Activated CD4-positive, alpha-beta memory T cell treated with anti-CD3 and anti-CD28 coated beads, Interleukin-2, amount 10 ng/mL, durations not matched to agents 7 days and 5 days (primary cell): ENCODE measurements at regions not wholly inside any gene's neighbourhood (a gene's known extent, or its start where the extent isn't known, plus 50 kb on each side); places are given as distances from the start of the nearest gene placed in this dataset.

Source experiments
- CTCF ChIA-PET: fragments of 350-600 bp; sonication (Branson Sonifier 250); formaldehyde crosslinking; loops from one replicate; lab custom pipeline; 2021; ENCODE audit warnings: antibody characterized with exemption, inconsistent platforms; lab: Charles Lee
- POLR2A ChIA-PET: fragments of 350-600 bp; sonication (Branson Sonifier 250); formaldehyde crosslinking; loops from one replicate; lab custom pipeline; 2021; ENCODE audit warnings: antibody characterized with exemption; lab: Charles Lee
- DNase-seq: peaks from one replicate; pipeline ENCODE4 v3.0.0-alpha.2; 2020
- H3K27ac Mint-ChIP-seq: one replicate; pipeline ENCODE4 v1.8.0; 2021; ENCODE audit warnings: mild to moderate bottlenecking, mixed read lengths
- H3K27me3 Mint-ChIP-seq: one replicate; pipeline ENCODE4 v1.8.0; 2021; ENCODE audit warnings: mixed read lengths
- H3K36me3 Mint-ChIP-seq: one replicate; pipeline ENCODE4 v1.8.0; 2021; ENCODE audit warnings: low read depth, mixed read lengths
- H3K4me1 Mint-ChIP-seq: one replicate; pipeline ENCODE4 v1.8.0; 2021; ENCODE audit warnings: mixed read lengths
- H3K4me3 Mint-ChIP-seq: one replicate; pipeline ENCODE4 v1.8.0; 2021; ENCODE audit warnings: mild to moderate bottlenecking, mixed read lengths
- H3K9me3 Mint-ChIP-seq: one replicate; pipeline ENCODE4 v1.8.0; 2021; ENCODE audit warnings: mixed read lengths

- Mint-ChIP-seq H3K36me3 (no peaks in the 10 kb centered on the region), H3K9me3 (peaks cover 9% of the 10 kb centered on the region), H3K27ac (no peak overlapping the region), H3K27me3 (no peaks in the 10 kb centered on the region), H3K4me3 (no peak overlapping the region), H3K4me1 (no peaks in the 10 kb centered on the region)
- ChIA-PET POLR2A (no interaction called here), CTCF (interaction anchor here (0.5 kb wide), 1 partner anchor 115 kb away, joined by 3 read pairs; no protein-coding TSS in a partner anchor)
- no peak for DNase-seq
Observed at GRCh38 chr4:180734753-180735432, 1508.3 kb upstream of the TENM3 start.

GRCh38 chr4:180741703-180742102, 1501.5 kb upstream of the TENM3 start:
- H3K27ac Mint-ChIP-seq, result no peak overlapping the region

DNA sequence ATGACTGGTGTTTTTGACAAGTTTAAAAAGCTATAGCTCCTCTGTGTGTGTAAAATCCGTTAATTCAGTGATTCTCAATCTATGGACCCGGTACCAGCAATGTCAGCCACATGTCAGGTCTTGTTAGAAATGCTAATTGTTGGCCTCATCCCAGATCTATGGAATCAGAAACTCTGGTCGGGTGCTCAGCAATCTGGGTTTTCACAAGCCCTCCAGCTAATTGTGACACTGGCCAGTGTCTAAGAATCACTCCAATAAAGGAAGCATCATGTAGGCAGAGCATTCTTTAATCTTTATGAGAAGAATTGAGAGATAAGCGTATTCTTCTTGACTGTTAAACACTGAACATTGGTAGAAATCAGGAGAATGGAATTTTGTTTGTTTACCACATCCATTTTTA, 1498.2 kb upstream of the TENM3 start:
- ChIA-PET CTCF (no interaction called here), POLR2A (no interaction called here)
- Mint-ChIP-seq H3K9me3 (no peaks in the 10 kb centered on the region), H3K4me3 (no peak overlapping the region), H3K4me1 (no peaks in the 10 kb centered on the region), H3K36me3 (no peaks in the 10 kb centered on the region), H3K27ac (no peak overlapping the region), H3K27me3 (no peaks in the 10 kb centered on the region)
- DNase-seq, result no peak

More at GRCh38 chr4:180741703-180742102, 1501.5 kb upstream of the TENM3 start:
- Mint-ChIP-seq H3K36me3 (no peaks in the 10 kb centered on the region), H3K27me3 (no peaks in the 10 kb centered on the region), H3K9me3 (peaks cover 7% of the 10 kb centered on the region), H3K4me1 (no peaks in the 10 kb centered on the region), H3K4me3 (no peak overlapping the region)
- ChIA-PET POLR2A (no interaction called here), CTCF (no interaction called here)
- no peak for DNase-seq

DNA sequence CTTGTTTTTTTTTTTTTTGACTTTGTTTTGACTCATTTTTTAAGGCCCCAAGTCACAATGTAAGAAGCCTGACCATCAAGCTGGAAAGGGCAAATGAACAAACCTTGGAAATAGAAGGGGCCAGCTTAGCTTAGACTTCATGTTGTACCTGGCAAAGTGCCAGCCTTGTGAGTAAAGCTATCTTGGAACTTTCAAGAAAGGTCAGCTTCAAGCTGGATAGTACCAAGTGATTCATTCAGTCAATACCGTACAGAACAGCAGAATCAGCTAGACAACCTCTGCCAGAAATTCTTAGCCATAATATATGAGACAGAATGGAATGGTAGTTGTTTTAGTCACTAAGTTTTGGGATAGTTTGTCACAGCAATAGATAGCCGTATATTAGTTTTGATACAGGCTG, 1492.2 kb upstream of the TENM3 start:
- H3K27ac Mint-ChIP-seq, result no peak overlapping the region
- DNase-seq, result no peak
- peaks cover 3% of the 10 kb centered on the region for H3K9me3 Mint-ChIP-seq
- H3K36me3 Mint-ChIP-seq, result no peaks in the 10 kb centered on the region
- H3K4me3 Mint-ChIP-seq, result no peak overlapping the region
- H3K27me3 Mint-ChIP-seq, result no peaks in the 10 kb centered on the region
- H3K4me1 Mint-ChIP-seq, result no peaks in the 10 kb centered on the region
- POLR2A ChIA-PET, result no interaction called here
- CTCF ChIA-PET, result no interaction called here

DNA sequence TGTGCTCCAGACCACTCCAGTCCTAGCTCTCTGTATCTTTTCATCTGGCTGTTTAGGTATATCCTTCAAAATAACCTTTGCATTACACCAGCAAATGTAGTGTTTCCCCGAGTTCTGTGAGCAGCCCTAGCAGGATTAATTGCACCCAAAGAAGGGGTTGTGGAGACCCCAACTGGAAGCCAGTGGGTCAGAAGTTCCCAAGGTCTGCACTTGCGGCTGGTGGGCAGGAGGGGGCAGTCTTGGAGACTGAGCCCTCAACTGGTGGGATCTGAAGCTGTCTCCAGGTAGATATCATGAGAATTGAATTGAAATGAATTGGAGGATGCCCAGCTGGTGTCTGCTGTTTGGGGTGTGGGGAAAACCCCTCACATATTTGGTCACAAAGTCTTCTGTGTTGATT, 1485.3 kb upstream of the TENM3 start:
- CTCF ChIA-PET, result no interaction called here
- POLR2A ChIA-PET, result no interaction called here
- DNase-seq, result no peak

GRCh38 chr4:180766045-180766444, 1477.2 kb upstream of the TENM3 start:
- CTCF ChIA-PET, result no interaction called here
- no peaks in the 10 kb centered on the region for H3K27me3 Mint-ChIP-seq
- no peaks in the 10 kb centered on the region for H3K36me3 Mint-ChIP-seq
- H3K9me3 Mint-ChIP-seq, result no peaks in the 10 kb centered on the region
- POLR2A ChIA-PET, result no interaction called here
- H3K4me1 Mint-ChIP-seq, result no peaks in the 10 kb centered on the region
- no peak overlapping the region for H3K4me3 Mint-ChIP-seq
- DNase-seq, result no peak
- no peak overlapping the region for H3K27ac Mint-ChIP-seq

More for the DNA sequence above, 1485.3 kb upstream of the TENM3 start:
- Mint-ChIP-seq H3K4me1 (no peaks in the 10 kb centered on the region), H3K27ac (no peak overlapping the region), H3K4me3 (no peak overlapping the region), H3K9me3 (peaks cover 7% of the 10 kb centered on the region), H3K36me3 (no peaks in the 10 kb centered on the region), H3K27me3 (no peaks in the 10 kb centered on the region)

- H3K27me3 Mint-ChIP-seq, result no peaks in the 10 kb centered on the region
- DNase-seq, result no peak
- no peaks in the 10 kb centered on the region for H3K36me3 Mint-ChIP-seq
- POLR2A ChIA-PET, result no interaction called here
- no peak overlapping the region for H3K27ac Mint-ChIP-seq
- H3K4me3 Mint-ChIP-seq, result no peak overlapping the region
- no peaks in the 10 kb centered on the region for H3K4me1 Mint-ChIP-seq
- CTCF ChIA-PET, result no interaction called here
- H3K9me3 Mint-ChIP-seq, result no peaks in the 10 kb centered on the region
Observed at GRCh38 chr4:180766944-180767729, 1476.1 kb upstream of the TENM3 start.

- no peaks in the 10 kb centered on the region for H3K4me1 Mint-ChIP-seq
- no peaks in the 10 kb centered on the region for H3K36me3 Mint-ChIP-seq
- H3K27ac Mint-ChIP-seq, result no peak overlapping the region
- no peak overlapping the region for H3K4me3 Mint-ChIP-seq
- H3K9me3 Mint-ChIP-seq, result no peaks in the 10 kb centered on the region
- POLR2A ChIA-PET, result no interaction called here
- no peaks in the 10 kb centered on the region for H3K27me3 Mint-ChIP-seq
- CTCF ChIA-PET, result no interaction called here
- no peak for DNase-seq
Observed at GRCh38 chr4:180768610-180769009, 1474.6 kb upstream of the TENM3 start.

DNA sequence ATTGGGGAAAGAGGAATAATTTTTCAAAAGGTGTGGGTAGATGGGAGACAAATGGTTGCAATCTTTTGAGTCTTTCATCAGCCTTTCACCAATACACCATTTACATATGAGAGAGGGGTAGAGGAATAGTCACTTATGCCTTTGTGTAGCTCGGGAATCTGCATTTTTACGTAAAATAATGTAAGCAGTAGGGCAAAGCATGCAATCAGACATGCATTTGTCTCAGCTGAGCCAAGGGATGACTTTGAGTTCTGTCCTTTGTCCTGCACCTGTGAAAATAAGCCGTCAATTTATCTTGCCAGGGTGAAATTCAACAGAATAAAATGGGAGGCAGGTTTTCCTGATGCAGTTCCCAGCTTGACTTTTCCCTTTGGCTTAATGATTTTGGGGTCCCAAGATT, 1473.4 kb upstream of the TENM3 start:
- CTCF ChIA-PET, result no interaction called here
- Mint-ChIP-seq H3K4me1 (no peaks in the 10 kb centered on the region), H3K4me3 (no peak overlapping the region), H3K27ac (no peak overlapping the region), H3K36me3 (no peaks in the 10 kb centered on the region), H3K9me3 (no peaks in the 10 kb centered on the region), H3K27me3 (no peaks in the 10 kb centered on the region)
- POLR2A ChIA-PET, result no interaction called here
- DNase-seq, result no peak

DNA sequence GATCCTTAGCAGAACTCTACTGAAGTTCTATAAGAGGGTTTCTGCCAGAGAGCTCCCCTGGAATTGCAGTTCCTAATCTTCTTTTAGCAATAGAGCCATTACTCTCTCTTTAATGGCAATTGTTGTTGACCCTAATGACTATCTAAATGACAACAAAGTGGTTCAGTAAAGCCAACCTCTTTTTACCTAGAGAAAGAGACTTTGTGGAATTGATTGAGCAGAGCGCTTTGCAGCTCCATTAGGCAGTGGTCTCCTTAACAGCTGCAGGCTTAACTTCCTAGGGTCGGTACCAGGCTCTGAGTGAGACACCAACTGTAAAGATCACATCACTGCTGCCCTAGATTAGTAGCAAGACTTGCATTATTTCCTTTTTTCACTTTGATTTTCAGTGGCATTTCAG, 1472.9 kb upstream of the TENM3 start:
- CTCF ChIA-PET, result no interaction called here
- POLR2A ChIA-PET, result no interaction called here
- no peak overlapping the region for H3K27ac Mint-ChIP-seq
- H3K36me3 Mint-ChIP-seq, result no peaks in the 10 kb centered on the region
- DNase-seq, result no peak
- H3K4me1 Mint-ChIP-seq, result no peaks in the 10 kb centered on the region
- no peaks in the 10 kb centered on the region for H3K9me3 Mint-ChIP-seq
- H3K27me3 Mint-ChIP-seq, result no peaks in the 10 kb centered on the region
- no peak overlapping the region for H3K4me3 Mint-ChIP-seq

GRCh38 chr4:180784940-180785339, 1458.3 kb upstream of the TENM3 start:
- Mint-ChIP-seq H3K27me3 (no peaks in the 10 kb centered on the region), H3K4me3 (no peak overlapping the region), H3K4me1 (no peaks in the 10 kb centered on the region), H3K27ac (no peak overlapping the region), H3K9me3 (peaks cover 7% of the 10 kb centered on the region), H3K36me3 (no peaks in the 10 kb centered on the region)
- ChIA-PET POLR2A (no interaction called here), CTCF (no interaction called here)
- DNase-seq, result no peak

- Mint-ChIP-seq H3K27me3 (no peaks in the 10 kb centered on the region), H3K4me1 (no peaks in the 10 kb centered on the region), H3K9me3 (peaks cover 3% of the 10 kb centered on the region), H3K27ac (no peak overlapping the region), H3K36me3 (no peaks in the 10 kb centered on the region), H3K4me3 (no peak overlapping the region)
- ChIA-PET POLR2A (no interaction called here), CTCF (no interaction called here)
- no peak for DNase-seq
Observed at GRCh38 chr4:180788729-180789128, 1454.5 kb upstream of the TENM3 start.

GRCh38 chr4:180789929-180790328, 1453.3 kb upstream of the TENM3 start:
- H3K4me3 Mint-ChIP-seq, result no peak overlapping the region
- ChIA-PET POLR2A (no interaction called here), CTCF (no interaction called here)
- DNase-seq, result no peak
- no peaks in the 10 kb centered on the region for H3K27me3 Mint-ChIP-seq
- H3K27ac Mint-ChIP-seq, result no peak overlapping the region
- H3K4me1 Mint-ChIP-seq, result no peaks in the 10 kb centered on the region
- H3K9me3 Mint-ChIP-seq, result peaks cover 3% of the 10 kb centered on the region
- H3K36me3 Mint-ChIP-seq, result no peaks in the 10 kb centered on the region

GRCh38 chr4:180790471-180790870, 1452.7 kb upstream of the TENM3 start:
- Mint-ChIP-seq H3K9me3 (peaks cover 3% of the 10 kb centered on the region), H3K36me3 (no peaks in the 10 kb centered on the region), H3K4me3 (no peak overlapping the region), H3K27ac (no peak overlapping the region), H3K27me3 (no peaks in the 10 kb centered on the region), H3K4me1 (no peaks in the 10 kb centered on the region)
- DNase-seq, result no peak
- ChIA-PET CTCF (no interaction called here), POLR2A (no interaction called here)
